ENCODE measurements at regions not wholly inside any gene's neighbourhood (a gene's known extent, or its start where the extent isn't known, plus 50 kb on each side); places are given as distances from the start of the nearest gene placed in this dataset.
"Not testable (repeated sequence)": the region's sequence is repeated elsewhere in the genome, so short reads cannot be mapped to it uniquely, and the experiment has no call there.

GRCh38 chr13:18837986-18838629, 343.5 kb downstream of the TUBA3C start:
- H3K27ac Mint-ChIP-seq; POLR2A ChIA-PET (ENCODE audit: partially characterized antibody): not testable (repeated sequence)

GRCh38 chr13:18837179-18837745, 344.4 kb downstream of the TUBA3C start:
- H3K4me1 Mint-ChIP-seq; DNase-seq; H3K27ac Mint-ChIP-seq; H3K4me3 ChIP-seq (ENCODE audit: low read length in 2 of 2); H3K4me3 Mint-ChIP-seq; H3K36me3 Mint-ChIP-seq; H3K9me3 ChIP-seq (ENCODE audit: control insufficient read depth in 1 of 2, low read length in 2 of 2); H3K4me1 ChIP-seq (ENCODE audit: insufficient read depth, low read length); POLR2A ChIA-PET (ENCODE audit: partially characterized antibody); intact Hi-C loops (cut with micrococcal nuclease); H3K9me3 Mint-ChIP-seq; H3K27me3 Mint-ChIP-seq; H3K36me3 ChIP-seq (ENCODE audit: insufficient read depth, low read length); H3K27ac ChIP-seq (ENCODE audit: low read depth, low read length); CTCF ChIA-PET (ENCODE audit: partially characterized antibody); H3K27me3 ChIP-seq (ENCODE audit: insufficient read depth, low read length): not testable (repeated sequence)

More at GRCh38 chr13:18837986-18838629, 343.5 kb downstream of the TUBA3C start:
- CTCF ChIA-PET (ENCODE audit: partially characterized antibody); H3K4me1 ChIP-seq (ENCODE audit: insufficient read depth, low read length); H3K9me3 Mint-ChIP-seq; H3K36me3 Mint-ChIP-seq; H3K9me3 ChIP-seq (ENCODE audit: control insufficient read depth in 1 of 2, low read length in 2 of 2); H3K4me1 Mint-ChIP-seq; H3K4me3 ChIP-seq (ENCODE audit: low read length in 2 of 2); H3K36me3 ChIP-seq (ENCODE audit: insufficient read depth, low read length); intact Hi-C loops (cut with micrococcal nuclease); H3K27me3 Mint-ChIP-seq; H3K4me3 Mint-ChIP-seq; DNase-seq; H3K27ac ChIP-seq (ENCODE audit: low read depth, low read length); H3K27me3 ChIP-seq (ENCODE audit: insufficient read depth, low read length): not testable (repeated sequence)

- H3K9me3 ChIP-seq (ENCODE audit: control insufficient read depth in 1 of 2, low read length in 2 of 2); H3K36me3 Mint-ChIP-seq; intact Hi-C loops (cut with micrococcal nuclease); H3K4me1 ChIP-seq (ENCODE audit: insufficient read depth, low read length); CTCF ChIA-PET (ENCODE audit: partially characterized antibody); H3K27me3 ChIP-seq (ENCODE audit: insufficient read depth, low read length); H3K4me1 Mint-ChIP-seq; H3K9me3 Mint-ChIP-seq; H3K27ac Mint-ChIP-seq; H3K4me3 ChIP-seq (ENCODE audit: low read length in 2 of 2); H3K36me3 ChIP-seq (ENCODE audit: insufficient read depth, low read length); H3K27me3 Mint-ChIP-seq; H3K27ac ChIP-seq (ENCODE audit: low read depth, low read length); H3K4me3 Mint-ChIP-seq; POLR2A ChIA-PET (ENCODE audit: partially characterized antibody): not testable (repeated sequence)
- DNase-seq: peak in 1 of 5 donors; percentile 25
These were observed 345.0 kb downstream of the TUBA3C start for GRCh38 chr13:18836371-18837178.

GRCh38 chr13:18835754-18836153, 345.9 kb downstream of the TUBA3C start:
- H3K9me3 Mint-ChIP-seq; intact Hi-C loops (cut with micrococcal nuclease); POLR2A ChIA-PET (ENCODE audit: partially characterized antibody); CTCF ChIA-PET (ENCODE audit: partially characterized antibody); H3K4me3 ChIP-seq (ENCODE audit: low read length in 2 of 2); H3K36me3 ChIP-seq (ENCODE audit: insufficient read depth, low read length); H3K4me1 Mint-ChIP-seq; H3K27ac Mint-ChIP-seq; H3K4me3 Mint-ChIP-seq; H3K4me1 ChIP-seq (ENCODE audit: insufficient read depth, low read length); H3K27ac ChIP-seq (ENCODE audit: low read depth, low read length); H3K9me3 ChIP-seq (ENCODE audit: control insufficient read depth in 1 of 2, low read length in 2 of 2); DNase-seq; H3K36me3 Mint-ChIP-seq; H3K27me3 ChIP-seq (ENCODE audit: insufficient read depth, low read length); H3K27me3 Mint-ChIP-seq: not testable (repeated sequence)

GRCh38 chr13:18824678-18825077, 356.9 kb downstream of the TUBA3C start:
- POLR2A ChIA-PET (ENCODE audit: partially characterized antibody); H3K9me3 ChIP-seq (ENCODE audit: control insufficient read depth in 1 of 2, low read length in 2 of 2); H3K4me1 ChIP-seq (ENCODE audit: insufficient read depth, low read length); DNase-seq; H3K36me3 Mint-ChIP-seq; intact Hi-C loops (cut with micrococcal nuclease); CTCF ChIA-PET (ENCODE audit: partially characterized antibody); H3K27me3 Mint-ChIP-seq; H3K4me1 Mint-ChIP-seq; H3K27me3 ChIP-seq (ENCODE audit: insufficient read depth, low read length); H3K27ac Mint-ChIP-seq; H3K4me3 Mint-ChIP-seq; H3K9me3 Mint-ChIP-seq; H3K36me3 ChIP-seq (ENCODE audit: insufficient read depth, low read length); H3K27ac ChIP-seq (ENCODE audit: low read depth, low read length); H3K4me3 ChIP-seq (ENCODE audit: low read length in 2 of 2): not testable (repeated sequence)

- H3K27ac ChIP-seq (ENCODE audit: low read depth, low read length); H3K27me3 Mint-ChIP-seq; H3K27ac Mint-ChIP-seq; H3K9me3 Mint-ChIP-seq; H3K4me3 Mint-ChIP-seq; POLR2A ChIA-PET (ENCODE audit: partially characterized antibody); H3K36me3 ChIP-seq (ENCODE audit: insufficient read depth, low read length); H3K4me1 ChIP-seq (ENCODE audit: insufficient read depth, low read length); H3K9me3 ChIP-seq (ENCODE audit: control insufficient read depth in 1 of 2, low read length in 2 of 2); H3K4me1 Mint-ChIP-seq; H3K4me3 ChIP-seq (ENCODE audit: low read length in 2 of 2); H3K36me3 Mint-ChIP-seq; DNase-seq; intact Hi-C loops (cut with micrococcal nuclease); H3K27me3 ChIP-seq (ENCODE audit: insufficient read depth, low read length); CTCF ChIA-PET (ENCODE audit: partially characterized antibody): not testable (repeated sequence)
These were observed 358.7 kb downstream of the TUBA3C start for GRCh38 chr13:18822655-18823639.

GRCh38 chr13:18773988-18774387, 407.6 kb downstream of the TUBA3C start:
- CTCF ChIA-PET (ENCODE audit: partially characterized antibody); H3K9me3 Mint-ChIP-seq; H3K4me3 Mint-ChIP-seq; H3K36me3 ChIP-seq (ENCODE audit: insufficient read depth, low read length); DNase-seq; H3K27ac ChIP-seq (ENCODE audit: low read depth, low read length); H3K9me3 ChIP-seq (ENCODE audit: control insufficient read depth in 1 of 2, low read length in 2 of 2); H3K36me3 Mint-ChIP-seq; H3K4me1 Mint-ChIP-seq; H3K27me3 Mint-ChIP-seq; H3K27ac Mint-ChIP-seq; H3K27me3 ChIP-seq (ENCODE audit: insufficient read depth, low read length); POLR2A ChIA-PET (ENCODE audit: partially characterized antibody); intact Hi-C loops (cut with micrococcal nuclease); H3K4me1 ChIP-seq (ENCODE audit: insufficient read depth, low read length); H3K4me3 ChIP-seq (ENCODE audit: low read length in 2 of 2): not testable (repeated sequence)
